ENCODE measurements at regions not wholly inside any gene's neighbourhood (a gene's known extent, or its start where the extent isn't known, plus 50 kb on each side); places are given as distances from the start of the nearest gene placed in this dataset.
"Not testable (repeated sequence)": the region's sequence is repeated elsewhere in the genome, so short reads cannot be mapped to it uniquely, and the experiment has no call there.

GRCh38 chr5:2075365-2075764 is 192.6 kb upstream of the IRX4 start:
- CTCF ChIA-PET: no interaction called here
- DNase-seq (ENCODE audit: extremely low spot score): no peak
- POLR2A ChIA-PET: no interaction called here
- no peak for TF ChIP-seq CTCF (IDR thresholded peaks at IDR 0.05; ENCODE audit: control extremely low read depth, extremely low read depth, low read depth, missing control alignments)

- ChIA-PET CTCF (no interaction called here), POLR2A (no interaction called here)
- DNase-seq (ENCODE audit: extremely low spot score): no peak
- no peak for TF ChIP-seq CTCF (IDR thresholded peaks at IDR 0.05; ENCODE audit: control extremely low read depth, extremely low read depth, low read depth, missing control alignments)
Observed at GRCh38 chr5:2071562-2071961, 188.8 kb upstream of the IRX4 start.

- DNase-seq (ENCODE audit: extremely low spot score); CTCF ChIA-PET; POLR2A ChIA-PET: not testable (repeated sequence)
Observed at GRCh38 chr5:2070787-2071186, 188.1 kb upstream of the IRX4 start.

- DNase-seq (ENCODE audit: extremely low spot score): no peak
- no peak for TF ChIP-seq CTCF (IDR thresholded peaks at IDR 0.05; ENCODE audit: control extremely low read depth, extremely low read depth, low read depth, missing control alignments)
- ChIA-PET CTCF (no interaction called here), POLR2A (no interaction called here)
Observed at GRCh38 chr5:2068531-2068930, 185.8 kb upstream of the IRX4 start.

GRCh38 chr5:2066373-2066772 is 183.6 kb upstream of the IRX4 start:
- ChIA-PET CTCF (no interaction called here), POLR2A (no interaction called here)
- DNase-seq (ENCODE audit: extremely low spot score): no peak
- TF ChIP-seq CTCF (IDR thresholded peaks at IDR 0.05; ENCODE audit: control extremely low read depth, extremely low read depth, low read depth, missing control alignments): no peak

GRCh38 chr5:2063380-2063779 is 180.7 kb upstream of the IRX4 start:
- POLR2A ChIA-PET; CTCF ChIA-PET; DNase-seq (ENCODE audit: extremely low spot score): not testable (repeated sequence)

GRCh38 chr5:2052687-2053086 is 170.0 kb upstream of the IRX4 start:
- no peak for DNase-seq (ENCODE audit: extremely low spot score)
- POLR2A ChIA-PET: no interaction called here
- CTCF ChIA-PET: interaction anchor here (1.0 kb wide), 1 partner anchor 13 kb away, joined by 3 read pairs; no protein-coding TSS in a partner anchor
- no peak for TF ChIP-seq CTCF (IDR thresholded peaks at IDR 0.05; ENCODE audit: control extremely low read depth, extremely low read depth, low read depth, missing control alignments)

- POLR2A ChIA-PET: no interaction called here
- TF ChIP-seq CTCF (IDR thresholded peaks at IDR 0.05; ENCODE audit: control extremely low read depth, extremely low read depth, low read depth, missing control alignments): no peak
- no peak for DNase-seq (ENCODE audit: extremely low spot score)
- CTCF ChIA-PET: interaction anchor here (1.2 to 1.5 kb wide), 2 partner anchors 10 to 13 kb away, joined by 3 to 4 read pairs; no protein-coding TSS in a partner anchor
Observed at GRCh38 chr5:2049876-2050275, 167.2 kb upstream of the IRX4 start.
